Stimulated activated naive CD8-positive, alpha-beta T cell treated with anti-CD3 and anti-CD28 coated beads, Interleukin-15, amount 100 ng/mL, for 72 hours (primary cell): ENCODE measurements at regions not wholly inside any gene's neighbourhood (a gene's known extent, or its start where the extent isn't known, plus 50 kb on each side); places are given as distances from the start of the nearest gene placed in this dataset.

Experiments used
- ATAC-seq: fragments of 150-1000 bp; cut with Tn5 transposase; 2 replicates; pipeline ENCODE4 v1.10.0; 2021; ENCODE audit warnings: mild to moderate bottlenecking, moderate library complexity
- DNase-seq, 2 donors: peaks; one replicate each; pipeline ENCODE4 v3.0.0; 2021 to 2022
- H3K27ac Mint-ChIP-seq, 2 donors: one replicate each; pipeline ENCODE4 v1.8.0; 2022; ENCODE audit warnings: mild to moderate bottlenecking in 2 of 2, mixed read lengths in 2 of 2, moderate library complexity in 2 of 2
- H3K27me3 Mint-ChIP-seq: one replicate; pipeline ENCODE4 v1.8.0; 2022; ENCODE audit warnings: mixed read lengths
- H3K4me1 Mint-ChIP-seq: one replicate; pipeline ENCODE4 v1.8.0; 2022; ENCODE audit warnings: mild to moderate bottlenecking, mixed read lengths
- H3K4me3 Mint-ChIP-seq, 2 donors: one replicate each; pipeline ENCODE4 v1.8.0; 2022; ENCODE audit warnings: mild to moderate bottlenecking in 2 of 2, mixed read lengths in 2 of 2, moderate library complexity in 1 of 2
- H3K9me3 Mint-ChIP-seq, 2 donors: one replicate each; pipeline ENCODE4 v1.8.0; 2022; ENCODE audit warnings: mixed read lengths in 2 of 2

- Mint-ChIP-seq H3K4me3 (no peak overlapping the region), H3K27me3 (no peaks in the 10 kb centered on the region), H3K4me1 (no peaks in the 10 kb centered on the region), H3K27ac (no peak overlapping the region), H3K9me3 (no peaks in the 10 kb centered on the region)
- no peak for DNase-seq
- no peak for ATAC-seq
Observed at GRCh38 chr16:79912592-79913310, 312.2 kb upstream of the MAF start.

DNA sequence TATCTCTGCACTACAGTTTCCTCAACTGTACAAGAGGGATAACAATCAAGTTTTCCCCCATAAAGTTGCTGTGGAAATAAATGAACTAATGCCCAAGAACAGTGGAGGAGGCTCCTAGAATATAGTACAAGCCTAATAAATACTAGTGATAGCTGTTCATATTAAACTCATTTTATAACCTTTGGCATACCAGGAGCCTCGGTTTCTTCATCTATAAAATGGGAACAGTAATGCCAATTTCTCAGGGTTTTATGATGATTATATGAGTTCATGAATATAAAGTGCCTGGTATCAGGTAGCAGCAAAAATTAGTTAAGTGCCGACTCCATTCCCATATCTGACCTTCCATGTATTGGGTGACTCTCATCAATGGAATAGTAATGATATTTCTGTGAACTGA, 311.1 kb upstream of the MAF start:
- Mint-ChIP-seq H3K4me1 (no peaks in the 10 kb centered on the region), H3K9me3 (no peaks in the 10 kb centered on the region), H3K27me3 (no peaks in the 10 kb centered on the region), H3K27ac (no peak overlapping the region), H3K4me3 (no peak overlapping the region)
- ATAC-seq (no peak), DNase-seq (no peak)

GRCh38 chr16:79909571-79909970, 309.0 kb upstream of the MAF start:
- Mint-ChIP-seq H3K4me1 (no peaks in the 10 kb centered on the region), H3K27me3 (no peaks in the 10 kb centered on the region), H3K27ac (no peak overlapping the region), H3K4me3 (no peak overlapping the region), H3K9me3 (no peaks in the 10 kb centered on the region)
- no peak for DNase-seq
- ATAC-seq, result no peak

DNA sequence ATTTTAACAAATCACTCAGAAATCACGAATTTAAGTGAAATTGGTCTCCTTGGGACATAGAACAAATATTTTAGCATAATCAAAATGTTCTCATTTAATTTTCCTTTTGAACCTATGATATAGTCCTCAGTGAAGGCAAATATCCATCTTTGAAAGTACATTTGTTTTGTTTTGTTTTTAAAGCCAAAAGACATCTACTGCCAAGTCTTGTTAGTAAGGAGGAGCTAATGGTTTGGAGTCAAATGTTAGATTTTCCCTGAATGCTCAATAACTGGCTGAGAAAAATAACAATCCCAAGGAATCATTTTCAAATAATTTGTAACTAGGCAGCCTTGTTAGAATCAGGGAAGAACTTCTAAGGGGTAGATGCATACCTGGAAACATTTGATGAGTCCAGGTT, 302.9 kb upstream of the MAF start:
- Mint-ChIP-seq H3K4me1 (no peaks in the 10 kb centered on the region), H3K27ac (no peak overlapping the region), H3K9me3 (no peaks in the 10 kb centered on the region), H3K27me3 (no peaks in the 10 kb centered on the region), H3K4me3 (no peak overlapping the region)
- ATAC-seq (no peak), DNase-seq (no peak)

DNA sequence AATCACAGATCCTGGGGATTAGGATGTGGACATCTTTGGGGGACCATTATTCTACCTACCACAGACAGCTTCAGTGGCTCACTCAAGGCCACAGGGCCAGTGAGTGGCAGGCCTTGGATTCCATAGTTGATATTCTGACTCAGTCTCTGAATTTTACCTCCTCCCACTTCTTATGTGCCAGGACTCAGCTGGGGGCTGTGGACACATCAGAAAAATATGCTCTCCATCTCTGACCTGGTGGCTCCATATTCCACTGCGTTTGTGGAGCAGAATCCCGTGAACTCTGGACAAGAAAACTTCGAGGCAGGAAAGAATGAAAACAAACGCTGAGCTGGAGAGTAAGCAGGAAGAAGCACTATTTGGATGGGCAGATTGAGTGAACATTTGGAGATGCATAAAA, 301.8 kb upstream of the MAF start:
- H3K4me1 Mint-ChIP-seq, result no peaks in the 10 kb centered on the region
- no peak overlapping the region for H3K4me3 Mint-ChIP-seq
- no peaks in the 10 kb centered on the region for H3K9me3 Mint-ChIP-seq
- no peak for DNase-seq
- H3K27ac Mint-ChIP-seq, result peak overlapping the region in 1 of 2 donors; percentile 66
- H3K27me3 Mint-ChIP-seq, result no peaks in the 10 kb centered on the region
- no peak for ATAC-seq

GRCh38 chr16:79901522-79901921, 301.0 kb upstream of the MAF start:
- Mint-ChIP-seq H3K4me3 (no peak overlapping the region), H3K27me3 (no peaks in the 10 kb centered on the region), H3K4me1 (no peaks in the 10 kb centered on the region), H3K9me3 (no peaks in the 10 kb centered on the region), H3K27ac (no peak overlapping the region)
- DNase-seq, result no peak
- no peak for ATAC-seq

GRCh38 chr16:79899716-79900115, 299.2 kb upstream of the MAF start:
- DNase-seq (no peak), ATAC-seq (no peak)
- Mint-ChIP-seq H3K27ac (no peak overlapping the region), H3K27me3 (no peaks in the 10 kb centered on the region), H3K9me3 (no peaks in the 10 kb centered on the region), H3K4me1 (no peaks in the 10 kb centered on the region), H3K4me3 (no peak overlapping the region)

GRCh38 chr16:79899316-79899715, 298.8 kb upstream of the MAF start:
- no peak overlapping the region for H3K4me3 Mint-ChIP-seq
- H3K27ac Mint-ChIP-seq, result no peak overlapping the region
- ATAC-seq (no peak), DNase-seq (no peak)
- no peaks in the 10 kb centered on the region for H3K4me1 Mint-ChIP-seq
- H3K27me3 Mint-ChIP-seq, result no peaks in the 10 kb centered on the region
- H3K9me3 Mint-ChIP-seq, result no peaks in the 10 kb centered on the region

GRCh38 chr16:79898703-79899102, 298.2 kb upstream of the MAF start:
- Mint-ChIP-seq H3K27ac (no peak overlapping the region), H3K9me3 (no peaks in the 10 kb centered on the region)

GRCh38 chr16:79897453-79898146, 297.1 kb upstream of the MAF start:
- DNase-seq (no peak), ATAC-seq (no peak)
- Mint-ChIP-seq H3K27me3 (no peaks in the 10 kb centered on the region), H3K4me3 (no peak overlapping the region), H3K9me3 (no peaks in the 10 kb centered on the region), H3K27ac (no peak overlapping the region), H3K4me1 (no peaks in the 10 kb centered on the region)

More at GRCh38 chr16:79898703-79899102, 298.2 kb upstream of the MAF start:
- no peak for ATAC-seq
- Mint-ChIP-seq H3K4me1 (no peaks in the 10 kb centered on the region), H3K4me3 (no peak overlapping the region), H3K27me3 (no peaks in the 10 kb centered on the region)
- no peak for DNase-seq

GRCh38 chr16:79897104-79897452, 296.5 kb upstream of the MAF start:
- no peaks in the 10 kb centered on the region for H3K27me3 Mint-ChIP-seq
- no peaks in the 10 kb centered on the region for H3K4me1 Mint-ChIP-seq
- H3K27ac Mint-ChIP-seq, result no peak overlapping the region
- H3K4me3 Mint-ChIP-seq, result no peak overlapping the region
- ATAC-seq (no peak), DNase-seq (no peak)
- no peaks in the 10 kb centered on the region for H3K9me3 Mint-ChIP-seq

DNA sequence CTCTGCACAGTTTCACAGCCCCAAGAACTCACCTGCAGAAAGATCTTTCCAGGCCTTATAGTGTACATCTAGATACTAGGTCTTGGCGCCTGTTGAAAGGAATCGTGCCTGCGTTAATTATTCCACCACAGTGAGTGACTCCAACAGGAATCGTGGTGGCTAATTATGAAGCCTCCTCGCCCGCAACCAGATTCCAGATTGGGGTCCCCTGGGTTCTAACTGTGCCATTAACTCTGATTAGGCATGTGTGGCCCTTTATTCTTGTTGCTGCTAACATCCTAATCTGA, 295.3 kb upstream of the MAF start:
- no peak for DNase-seq
- Mint-ChIP-seq H3K4me3 (no peak overlapping the region), H3K27ac (no peak overlapping the region), H3K27me3 (no peaks in the 10 kb centered on the region), H3K4me1 (no peaks in the 10 kb centered on the region), H3K9me3 (no peaks in the 10 kb centered on the region)
- no peak for ATAC-seq

- no peaks in the 10 kb centered on the region for H3K4me1 Mint-ChIP-seq
- no peaks in the 10 kb centered on the region for H3K9me3 Mint-ChIP-seq
- DNase-seq (no peak), ATAC-seq (no peak)
- H3K27me3 Mint-ChIP-seq, result no peaks in the 10 kb centered on the region
- H3K4me3 Mint-ChIP-seq, result no peak overlapping the region
- H3K27ac Mint-ChIP-seq, result no peak overlapping the region
Observed at GRCh38 chr16:79895053-79895916, 294.7 kb upstream of the MAF start.

- no peak overlapping the region for H3K4me3 Mint-ChIP-seq
- H3K4me1 Mint-ChIP-seq, result no peaks in the 10 kb centered on the region
- DNase-seq, result no peak
- H3K27ac Mint-ChIP-seq, result no peak overlapping the region
- no peaks in the 10 kb centered on the region for H3K9me3 Mint-ChIP-seq
- H3K27me3 Mint-ChIP-seq, result no peaks in the 10 kb centered on the region
- ATAC-seq, result no peak
Observed at GRCh38 chr16:79893445-79893844, 292.9 kb upstream of the MAF start.

DNA sequence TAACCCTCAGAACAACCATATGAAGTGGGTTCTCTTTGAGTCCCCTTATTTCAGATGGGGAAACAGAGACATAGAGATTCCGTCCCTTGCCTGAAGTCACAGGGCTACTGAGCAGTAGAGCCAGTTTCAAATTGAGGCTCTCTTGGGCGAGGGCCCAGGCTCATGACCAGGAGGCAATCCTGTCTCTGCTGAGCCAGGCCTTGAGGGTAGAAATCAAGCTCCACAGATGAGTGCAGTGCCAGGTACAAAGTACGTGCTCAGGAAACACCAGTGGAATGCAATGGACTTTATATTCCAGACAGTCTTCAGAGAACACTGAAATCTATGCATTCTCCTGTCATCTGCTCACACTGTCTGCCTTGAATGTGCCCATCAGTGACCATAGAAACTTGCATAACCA, 291.7 kb upstream of the MAF start:
- Mint-ChIP-seq H3K4me3 (no peak overlapping the region), H3K9me3 (no peaks in the 10 kb centered on the region), H3K27ac (no peak overlapping the region), H3K27me3 (no peaks in the 10 kb centered on the region), H3K4me1 (no peaks in the 10 kb centered on the region)
- DNase-seq (no peak), ATAC-seq (no peak)

DNA sequence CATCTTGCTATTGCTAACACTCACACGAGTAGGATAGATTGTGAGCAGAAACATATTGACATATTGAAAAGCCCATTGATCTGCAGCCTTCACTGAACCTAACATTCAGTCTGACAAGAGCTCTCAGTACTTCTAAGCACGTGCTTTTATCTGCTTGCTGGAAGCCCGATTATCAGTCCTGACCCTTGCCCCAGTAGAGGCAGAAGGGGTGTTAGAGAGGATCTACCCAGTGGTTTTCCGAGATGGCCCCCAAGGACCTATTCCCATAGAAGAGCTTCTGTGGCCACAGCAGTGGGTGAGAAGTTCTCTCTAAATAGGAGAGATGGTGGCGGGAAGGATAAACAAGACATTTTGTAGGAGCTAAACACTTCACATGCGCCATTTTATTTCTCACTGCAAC, 290.9 kb upstream of the MAF start:
- ATAC-seq, result no peak
- DNase-seq, result no peak
- Mint-ChIP-seq H3K27me3 (no peaks in the 10 kb centered on the region), H3K4me1 (no peaks in the 10 kb centered on the region), H3K27ac (no peak overlapping the region), H3K4me3 (no peak overlapping the region), H3K9me3 (no peaks in the 10 kb centered on the region)
